Lung (tissue), 11 donors: ENCODE measurements at regions not wholly inside any gene's neighbourhood (a gene's known extent, or its start where the extent isn't known, plus 50 kb on each side); places are given as distances from the start of the nearest gene placed in this dataset.
"Not testable (repeated sequence)": the region's sequence is repeated elsewhere in the genome, so short reads cannot be mapped to it uniquely, and the experiment has no call there.

Experiments used
- ATAC-seq: fragments of 200-7000 bp; cut with Tn5 transposase; one replicate; pipeline ENCODE4 v1.9.1; 2020; ENCODE audit warnings: moderate number of reproducible peaks; ENCODE audit not compliant: insufficient read depth, low FRiP score
- DNase-seq, 3 donors: peaks; one replicate each; pipeline ENCODE4 v3.0.0-alpha.2; 2013 to 2017
- H3K27ac ChIP-seq, 2 donors: one replicate each; pipeline ENCODE4 v1.5.1; 2013; ENCODE audit warnings: mild to moderate bottlenecking in 2 of 2, moderate library complexity in 2 of 2, control low read depth in 1 of 2, inconsistent platforms in 1 of 2, low read depth in 1 of 2, low read length in 1 of 2
- H3K27me3 ChIP-seq, 3 donors: one replicate each; pipeline ENCODE4 v1.5.1; 2013; ENCODE audit warnings: low read length in 2 of 3; ENCODE audit not compliant: control insufficient read depth in 3 of 3, insufficient read depth in 3 of 3
- H3K36me3 ChIP-seq, 4 donors: one replicate each; pipeline ENCODE4 v1.5.1; 2013; ENCODE audit warnings: low read length in 4 of 4, mild to moderate bottlenecking in 1 of 4, moderate library complexity in 1 of 4; ENCODE audit not compliant: control insufficient read depth in 4 of 4, insufficient read depth in 4 of 4
- H3K4me1 ChIP-seq, 5 donors: one replicate each; pipeline ENCODE4 v1.5.1; 2013; ENCODE audit warnings: low read length in 5 of 5, mild to moderate bottlenecking in 2 of 5, moderate library complexity in 1 of 5; ENCODE audit not compliant: control insufficient read depth in 5 of 5, insufficient read depth in 5 of 5
- H3K4me3 ChIP-seq: one replicate; pipeline ENCODE4 v1.5.1; 2013; ENCODE audit warnings: mild to moderate bottlenecking, control low read depth, moderate library complexity
- H3K9ac ChIP-seq, 2 donors: one replicate each; pipeline ENCODE4 v1.5.1; 2013; ENCODE audit warnings: low read length in 2 of 2, control low read depth in 1 of 2; ENCODE audit not compliant: insufficient read depth in 1 of 2
- H3K9me3 ChIP-seq, 4 donors: one replicate each; pipeline ENCODE4 v1.5.1; 2013; ENCODE audit warnings: low read length in 3 of 4, mild to moderate bottlenecking in 1 of 4, moderate library complexity in 1 of 4; ENCODE audit not compliant: control insufficient read depth in 4 of 4, insufficient read depth in 3 of 4
- WGBS, 2 donors: extraction: QIAGEN DNeasy Blood & Tissue Kit; methylation state at CpG; one replicate each; pipeline ENCODE4 v1.1.7; 2013; 5-methylcytosine and 5-hydroxymethylcytosine counted together
- TF ChIP-seq, protein P1 (sequence below): IDR thresholded peaks from 2 replicates; pipeline ENCODE4 v1.5.1; 2012; ENCODE audit warnings: mild to moderate bottlenecking; ENCODE audit errors: control extremely low read depth, extremely low read depth
- donor health status: control.
- donor health status: control.
- donor health status: Bipolar disorder and iron deficiency.
- donor health status: healthy.
- donor health status: DM: yes; HTN: yes; CAD: no.

DNA sequence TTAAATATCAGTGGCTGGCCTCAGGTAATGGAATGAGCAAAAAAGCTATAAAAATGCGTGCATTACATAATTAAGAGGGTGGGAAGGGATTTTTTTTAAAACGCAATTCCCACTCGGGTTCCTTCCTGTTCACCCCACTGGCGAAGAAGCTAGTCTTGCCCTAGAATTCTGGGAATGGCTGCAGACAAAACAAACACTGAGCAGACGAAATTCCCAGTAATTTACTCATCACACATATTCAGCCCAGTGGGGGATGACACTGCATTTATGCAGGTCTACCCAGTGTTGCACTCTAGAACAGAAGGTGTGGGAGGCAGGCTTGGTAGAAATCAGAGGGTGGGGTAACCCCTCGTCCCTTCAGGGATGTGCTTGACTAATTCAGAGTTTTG, 2695.0 kb upstream of the DEFB115 start:
- H3K4me1 ChIP-seq: no peaks in the 10 kb centered on the region
- TF ChIP-seq, protein P1, sequence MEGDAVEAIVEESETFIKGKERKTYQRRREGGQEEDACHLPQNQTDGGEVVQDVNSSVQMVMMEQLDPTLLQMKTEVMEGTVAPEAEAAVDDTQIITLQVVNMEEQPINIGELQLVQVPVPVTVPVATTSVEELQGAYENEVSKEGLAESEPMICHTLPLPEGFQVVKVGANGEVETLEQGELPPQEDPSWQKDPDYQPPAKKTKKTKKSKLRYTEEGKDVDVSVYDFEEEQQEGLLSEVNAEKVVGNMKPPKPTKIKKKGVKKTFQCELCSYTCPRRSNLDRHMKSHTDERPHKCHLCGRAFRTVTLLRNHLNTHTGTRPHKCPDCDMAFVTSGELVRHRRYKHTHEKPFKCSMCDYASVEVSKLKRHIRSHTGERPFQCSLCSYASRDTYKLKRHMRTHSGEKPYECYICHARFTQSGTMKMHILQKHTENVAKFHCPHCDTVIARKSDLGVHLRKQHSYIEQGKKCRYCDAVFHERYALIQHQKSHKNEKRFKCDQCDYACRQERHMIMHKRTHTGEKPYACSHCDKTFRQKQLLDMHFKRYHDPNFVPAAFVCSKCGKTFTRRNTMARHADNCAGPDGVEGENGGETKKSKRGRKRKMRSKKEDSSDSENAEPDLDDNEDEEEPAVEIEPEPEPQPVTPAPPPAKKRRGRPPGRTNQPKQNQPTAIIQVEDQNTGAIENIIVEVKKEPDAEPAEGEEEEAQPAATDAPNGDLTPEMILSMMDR: no peak
- no peaks in the 10 kb centered on the region for H3K27me3 ChIP-seq
- no peak overlapping the region for H3K4me3 ChIP-seq
- peaks cover 0 to 16% (median 10%) of the 10 kb centered on the region in 4 donors for H3K9me3 ChIP-seq
- peaks cover 0 to 5% (median 3%) of the 10 kb centered on the region in 4 donors for H3K36me3 ChIP-seq
- no peak for DNase-seq
- WGBS, 2 donors: 64% methylated on average over 6 of the region's 6 CpGs
- no peak overlapping the region for H3K27ac ChIP-seq
- no peak overlapping the region for H3K9ac ChIP-seq
- no peak for ATAC-seq

DNA sequence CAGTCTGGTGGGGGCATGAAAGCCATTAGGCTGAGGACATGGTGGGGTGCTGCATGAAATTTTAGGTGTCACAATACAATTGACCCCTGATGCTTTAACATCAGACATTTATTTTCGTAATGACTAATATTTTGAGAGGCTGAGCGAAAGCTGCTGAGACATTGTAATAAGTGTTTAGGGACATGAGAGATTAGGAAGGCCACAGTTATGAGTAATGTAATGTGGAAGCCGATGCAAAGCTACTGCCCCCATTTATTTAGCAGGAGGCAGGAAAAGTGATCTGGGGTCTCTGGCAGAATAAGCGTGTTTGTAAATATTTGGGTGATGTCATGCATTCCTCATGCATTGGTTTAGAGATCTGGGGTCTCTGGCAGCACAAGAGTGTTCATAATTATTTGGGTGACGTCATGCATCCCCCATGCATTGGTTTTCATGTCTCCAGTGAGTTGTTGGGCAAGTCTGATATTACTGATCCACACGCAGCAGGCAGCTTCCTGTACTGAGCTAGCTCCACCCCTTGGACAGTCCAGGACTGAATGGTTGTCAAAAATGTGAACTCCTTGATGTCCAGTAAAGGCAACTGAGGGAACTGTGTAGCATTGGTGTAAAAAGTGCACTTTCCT, 2694.5 kb upstream of the DEFB115 start:
- not testable (repeated sequence) for H3K9ac ChIP-seq, H3K27ac ChIP-seq, DNase-seq, H3K36me3 ChIP-seq, ATAC-seq, H3K27me3 ChIP-seq, H3K4me1 ChIP-seq, H3K4me3 ChIP-seq
- peaks cover 0 to 16% (median 8%) of the 10 kb centered on the region in 4 donors for H3K9me3 ChIP-seq
- WGBS, 2 donors: 67% methylated on average over 6 of the region's 6 CpGs

DNA sequence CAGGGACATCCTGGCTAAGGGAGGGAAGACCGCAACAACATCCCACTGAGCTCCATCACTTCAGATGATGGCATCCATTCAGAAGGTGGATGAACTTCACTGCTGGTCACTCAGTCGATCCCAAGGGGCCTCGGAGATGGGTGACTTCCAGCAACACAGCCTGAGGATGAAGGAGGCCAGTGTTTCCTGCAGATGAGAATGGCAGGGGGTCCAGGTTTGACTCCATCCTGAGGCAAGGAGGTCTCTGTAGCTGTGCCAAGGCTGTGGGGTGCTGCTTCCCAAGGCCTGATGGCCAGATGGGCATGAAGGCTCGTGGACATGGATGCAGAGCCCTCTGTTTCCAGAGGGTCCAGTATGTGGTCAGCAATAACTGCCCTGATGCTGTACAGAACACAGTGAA, 2693.4 kb upstream of the DEFB115 start:
- peaks cover 0 to 16% (median 8%) of the 10 kb centered on the region in 4 donors for H3K9me3 ChIP-seq
- not testable (repeated sequence) for H3K4me1 ChIP-seq, H3K27me3 ChIP-seq, H3K27ac ChIP-seq, H3K4me3 ChIP-seq, H3K36me3 ChIP-seq, ATAC-seq, DNase-seq, H3K9ac ChIP-seq
- 63 to 65% methylated on average over 4 of the region's 4 CpGs for WGBS, 2 donors

DNA sequence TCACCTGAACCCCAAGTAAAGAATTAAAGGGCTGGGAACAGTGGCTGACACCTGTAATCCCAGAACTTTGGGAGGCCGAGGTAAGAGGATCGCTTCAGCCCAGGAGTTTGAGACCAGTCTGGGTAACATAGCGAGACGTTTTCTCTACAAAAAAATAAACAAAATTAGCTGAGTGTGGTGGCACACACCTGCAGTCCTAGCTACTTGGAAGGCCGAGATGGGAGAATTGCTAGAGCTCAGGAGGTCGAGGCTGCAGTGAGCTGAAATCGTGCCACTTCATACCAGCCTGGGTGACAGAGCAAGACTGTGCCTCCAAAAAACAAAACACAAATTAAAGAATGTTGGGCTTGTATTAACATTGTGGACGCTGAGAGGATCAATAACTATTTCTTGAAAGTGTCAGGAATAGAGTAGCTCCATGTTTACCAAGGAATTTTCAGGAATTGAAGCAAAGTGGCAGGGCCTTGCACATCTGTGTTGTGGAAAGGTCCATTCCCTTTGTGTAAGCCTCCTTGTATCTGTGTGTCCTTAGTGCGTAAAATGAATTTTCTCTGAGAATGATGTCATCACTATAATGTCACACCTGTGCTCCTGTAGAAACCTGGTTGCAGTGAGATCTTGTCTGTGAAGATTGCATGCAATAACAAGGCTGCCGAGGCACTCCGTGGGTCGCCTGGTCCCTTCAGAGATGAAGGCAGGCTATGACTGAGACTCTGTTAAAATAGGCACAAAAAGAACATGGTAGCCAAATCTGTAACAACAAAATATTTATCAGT, 2692.6 kb upstream of the DEFB115 start:
- peaks cover 0 to 16% (median 8%) of the 10 kb centered on the region in 4 donors for H3K9me3 ChIP-seq
- H3K9ac ChIP-seq, H3K36me3 ChIP-seq, H3K4me3 ChIP-seq, H3K27me3 ChIP-seq, H3K4me1 ChIP-seq, H3K27ac ChIP-seq, DNase-seq: not testable (repeated sequence)
- ATAC-seq: peak; percentile 27
- WGBS, 2 donors: 63 to 64% methylated on average over 12 of the region's 12 CpGs

DNA sequence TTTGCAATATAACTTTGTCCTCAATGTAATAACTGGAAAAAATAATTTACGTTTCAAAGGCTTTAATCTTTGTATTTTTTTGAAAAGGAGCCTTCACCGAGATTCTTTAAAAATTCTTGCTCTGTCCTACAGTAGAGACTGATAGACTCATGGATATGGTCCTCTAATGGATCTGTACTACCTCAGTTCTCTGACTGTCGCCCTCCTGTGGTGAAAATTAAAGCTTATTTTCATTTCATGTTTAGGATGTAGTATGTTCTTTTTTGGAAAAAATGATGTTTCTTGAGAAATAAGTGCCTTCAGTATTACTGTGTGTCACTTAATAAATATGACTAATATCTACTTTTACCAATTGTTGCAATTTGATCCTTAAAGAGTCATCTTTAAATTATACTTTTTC, 2681.5 kb upstream of the DEFB115 start:
- H3K27me3 ChIP-seq, H3K9me3 ChIP-seq, H3K4me3 ChIP-seq, DNase-seq, ATAC-seq, H3K36me3 ChIP-seq, H3K9ac ChIP-seq, H3K4me1 ChIP-seq, H3K27ac ChIP-seq: not testable (repeated sequence)
- 63 to 67% methylated on average over 2 to 3 of the region's 3 CpGs for WGBS, 2 donors

DNA sequence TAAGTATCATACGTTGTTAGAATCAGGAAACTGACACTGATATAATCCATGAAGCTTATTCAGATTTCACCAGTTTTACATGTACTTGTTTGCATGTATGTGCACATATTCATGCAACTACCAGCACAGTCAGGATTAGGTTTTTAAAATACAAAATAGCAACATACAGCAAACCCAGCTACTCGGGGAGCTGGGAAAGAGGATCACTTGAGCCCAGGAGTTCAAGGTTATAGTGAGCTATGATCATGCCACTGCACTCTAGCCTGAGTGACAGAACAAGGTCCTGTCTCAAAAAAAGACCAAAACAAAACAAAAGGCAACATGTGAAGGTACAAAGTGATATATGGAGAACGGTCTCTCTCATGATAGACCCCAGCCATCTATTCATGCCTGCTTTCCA, 2665.8 kb upstream of the DEFB115 start:
- not testable (repeated sequence) for H3K36me3 ChIP-seq, ATAC-seq
- 82 to 88% methylated on average over 2 to 3 of the region's 3 CpGs for WGBS, 2 donors

DNA sequence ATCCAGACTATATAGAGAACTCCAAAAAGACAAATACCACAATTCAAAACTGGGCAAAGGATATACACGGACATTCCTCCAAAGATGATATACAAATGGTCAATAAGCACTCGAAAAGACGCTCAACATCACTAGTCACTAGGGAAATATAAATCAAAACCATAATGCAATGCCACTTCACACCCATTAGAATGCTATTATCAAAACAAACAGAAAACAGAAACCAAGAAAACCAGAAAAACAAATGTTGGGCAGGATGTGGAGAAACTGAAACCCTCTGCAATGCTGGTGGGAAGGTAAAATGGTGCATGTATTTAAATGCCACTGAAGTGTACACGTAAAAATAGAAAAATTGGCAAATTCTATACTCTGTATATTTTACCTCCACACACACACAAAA, 2664.1 kb upstream of the DEFB115 start:
- 90 to 93% methylated on average over 3 to 4 of the region's 4 CpGs for WGBS, 2 donors
- not testable (repeated sequence) for H3K27ac ChIP-seq, H3K27me3 ChIP-seq, H3K9ac ChIP-seq, H3K4me1 ChIP-seq, H3K4me3 ChIP-seq, H3K36me3 ChIP-seq, H3K9me3 ChIP-seq, ATAC-seq, DNase-seq

More for the DNA sequence above, 2665.8 kb upstream of the DEFB115 start:
- not testable (repeated sequence) for H3K9me3 ChIP-seq, H3K27ac ChIP-seq, DNase-seq, H3K4me1 ChIP-seq, H3K9ac ChIP-seq, H3K27me3 ChIP-seq, H3K4me3 ChIP-seq
